ENCODE measurements at regions not wholly inside any gene's neighbourhood (a gene's known extent, or its start where the extent isn't known, plus 50 kb on each side); places are given as distances from the start of the nearest gene placed in this dataset.
A peak's percentile ranks its signal among the peaks of the same experiment; 100 is the strongest.

DNA sequence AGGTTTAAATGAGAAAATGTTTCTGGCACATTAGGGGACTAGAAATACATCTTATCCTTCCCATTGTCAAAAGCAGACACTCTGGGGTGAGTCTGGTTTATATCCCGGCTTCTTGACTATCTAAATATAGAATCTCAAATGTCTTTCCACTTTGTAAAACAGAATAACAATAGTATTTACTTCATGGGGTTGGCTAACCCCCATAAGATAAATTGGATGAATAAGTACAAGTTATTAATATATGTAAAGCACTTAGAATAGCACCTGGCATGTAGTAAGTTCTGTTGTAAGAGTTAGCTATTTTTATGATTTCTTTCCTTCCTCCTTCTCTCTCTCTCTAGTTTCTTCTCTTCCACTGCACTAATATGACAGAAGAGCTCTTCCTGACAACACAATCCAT is 499.1 kb downstream of the INSC start:
- DNase-seq (ENCODE audit: extremely low read depth, low read depth): no peak

- DNase-seq (ENCODE audit: extremely low read depth, low read depth): no peak
Measured at GRCh38 chr11:15615398-15616096, 500.8 kb downstream of the INSC start.

DNA sequence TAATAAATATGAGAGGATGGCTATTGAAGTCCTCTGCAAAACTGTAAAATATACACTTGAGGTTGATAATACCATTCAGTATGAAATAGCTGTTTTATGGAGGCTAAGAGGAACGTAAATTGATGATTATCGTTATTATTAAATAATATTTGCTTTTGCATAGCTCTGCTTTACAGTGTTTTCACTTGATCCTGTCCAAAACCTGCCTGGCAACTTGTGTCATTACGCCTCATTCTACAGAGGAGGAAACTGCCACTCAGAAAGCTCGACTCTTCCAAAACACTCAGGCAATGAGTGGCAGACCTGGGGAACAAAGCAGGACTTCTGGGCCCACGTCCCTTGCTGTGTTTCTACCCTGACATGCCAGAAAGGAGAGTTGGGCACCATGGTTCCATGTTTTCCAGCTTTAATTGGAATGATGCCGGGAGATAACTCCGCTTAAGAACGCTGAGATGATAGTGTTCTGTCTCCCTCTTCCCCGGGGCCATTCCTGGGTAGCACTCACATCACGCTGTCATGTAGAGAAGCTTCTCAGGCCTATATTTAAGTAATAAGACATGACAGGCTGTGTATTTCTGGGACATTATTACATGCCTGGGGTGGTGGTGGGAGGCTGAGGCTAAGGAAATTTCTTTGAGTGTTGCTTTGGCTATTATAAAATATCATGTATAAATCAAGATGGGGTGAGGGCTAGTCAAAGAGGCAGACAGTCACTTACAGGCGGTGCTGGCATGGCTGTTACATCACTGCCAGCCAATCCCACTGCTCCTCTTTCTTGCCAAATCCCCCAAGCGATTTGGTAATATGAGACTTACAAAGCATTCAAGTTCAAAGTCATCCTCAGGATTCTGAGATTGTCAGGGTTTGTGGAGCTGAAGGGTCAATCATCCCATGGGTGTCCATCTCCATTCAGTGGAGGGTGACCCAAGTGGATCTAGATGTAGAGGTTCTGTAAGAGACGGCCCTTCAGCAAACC is 501.7 kb downstream of the INSC start:
- DNase-seq (ENCODE audit: extremely low read depth, low read depth): no peak

DNA sequence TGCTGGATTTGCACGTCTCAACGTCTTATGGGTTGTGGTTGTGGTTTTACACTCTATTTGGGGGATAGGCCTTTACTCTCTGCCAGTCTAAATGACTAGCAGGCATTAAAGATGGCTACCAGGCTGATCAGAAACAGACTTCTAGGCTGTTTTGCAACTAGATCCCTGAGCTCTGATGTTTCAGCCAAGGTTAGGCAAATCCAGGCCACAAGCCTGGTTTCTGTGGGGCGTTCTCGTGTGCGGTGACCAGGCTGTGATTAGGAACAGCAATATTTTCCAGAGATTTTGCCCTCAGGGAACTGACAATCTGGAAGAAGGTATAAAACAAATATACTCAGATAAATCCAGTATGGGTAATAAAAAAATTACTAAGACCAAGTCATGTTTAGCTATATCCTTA is 502.4 kb downstream of the INSC start:
- DNase-seq (ENCODE audit: extremely low read depth, low read depth): no peak

DNA sequence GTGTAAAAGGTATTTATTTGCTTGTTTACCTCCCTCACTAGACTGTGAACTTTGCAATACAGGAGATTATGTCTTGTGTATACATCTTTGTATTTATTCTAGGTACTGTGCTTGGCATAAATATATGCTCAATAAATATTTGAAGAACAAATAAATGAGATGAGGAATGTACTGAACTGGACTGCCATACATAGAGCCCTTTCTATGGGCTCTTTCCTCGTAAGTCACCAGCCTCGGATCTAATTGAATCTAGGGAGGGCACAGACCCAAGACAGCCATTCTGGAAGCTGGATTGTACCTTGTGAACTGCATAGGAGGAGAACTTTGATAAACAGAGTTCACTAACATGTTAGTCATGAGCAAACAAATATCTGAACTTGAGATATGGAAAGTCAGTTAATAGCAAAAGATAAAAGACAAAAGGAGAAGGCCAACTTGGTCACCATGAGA is 503.9 kb downstream of the INSC start:
- DNase-seq (ENCODE audit: extremely low read depth, low read depth): no peak

DNA sequence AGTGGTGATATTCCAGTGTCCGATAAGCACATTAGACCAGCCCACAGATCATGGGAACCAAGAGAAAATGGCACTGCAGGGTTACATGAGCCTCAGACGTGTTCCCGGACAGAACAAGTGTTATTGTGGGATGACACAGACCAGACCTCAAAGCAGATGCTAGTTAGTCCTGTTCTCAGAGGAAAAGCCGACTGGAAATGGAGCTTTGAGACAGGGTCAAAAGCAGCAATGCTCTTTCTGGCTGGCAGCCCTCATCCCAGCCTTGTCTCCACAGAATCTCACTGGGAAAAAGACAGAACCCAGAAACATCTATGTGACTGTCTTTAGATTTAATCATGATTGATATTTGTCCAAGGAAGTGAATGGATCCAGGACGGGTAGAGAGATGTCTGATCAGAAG is 506.8 kb downstream of the INSC start:
- no peak for DNase-seq (ENCODE audit: extremely low read depth, low read depth)

GRCh38 chr11:15622231-15622890 is 507.6 kb downstream of the INSC start:
- no peak for DNase-seq (ENCODE audit: extremely low read depth, low read depth)

DNA sequence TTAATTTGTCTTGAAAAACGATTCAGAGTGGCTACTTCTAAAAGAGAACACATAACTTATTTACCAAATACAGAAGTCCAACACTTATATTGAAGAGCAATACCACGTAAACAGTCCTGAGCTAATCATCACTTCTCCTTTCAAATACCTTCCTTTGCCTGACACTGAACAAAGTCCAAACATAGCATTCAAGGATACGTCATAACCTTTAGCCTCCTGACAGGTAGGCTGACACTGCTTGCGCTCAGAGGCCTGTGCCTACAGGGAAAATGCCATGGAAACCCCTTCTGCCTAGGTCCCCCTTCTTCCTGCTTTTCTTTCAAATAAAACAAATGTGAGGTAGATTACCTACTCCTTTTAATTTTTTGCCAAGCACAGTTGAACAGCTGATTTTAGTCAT is 510.0 kb downstream of the INSC start:
- DNase-seq (ENCODE audit: extremely low read depth, low read depth): no peak

DNA sequence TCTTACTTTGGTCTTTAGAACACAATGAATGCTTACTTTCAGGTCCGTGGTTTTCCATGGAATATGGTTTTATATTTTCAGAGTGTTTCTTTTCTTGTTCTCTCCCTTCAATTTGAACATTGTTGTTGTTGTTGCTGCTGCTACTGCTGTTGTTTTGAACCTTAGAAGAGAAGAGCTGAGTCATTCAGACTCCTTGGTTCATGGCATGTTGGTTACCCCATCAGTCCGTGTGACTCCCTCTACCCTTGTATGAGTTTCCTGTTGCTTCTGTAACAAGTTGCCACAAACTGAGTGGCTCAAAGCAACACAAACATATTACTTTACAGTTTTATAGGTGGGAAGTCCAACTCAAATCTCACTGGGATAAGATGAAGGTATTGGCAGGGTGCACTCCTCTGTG is 511.0 kb downstream of the INSC start:
- DNase-seq (ENCODE audit: extremely low read depth, low read depth): no peak

DNA sequence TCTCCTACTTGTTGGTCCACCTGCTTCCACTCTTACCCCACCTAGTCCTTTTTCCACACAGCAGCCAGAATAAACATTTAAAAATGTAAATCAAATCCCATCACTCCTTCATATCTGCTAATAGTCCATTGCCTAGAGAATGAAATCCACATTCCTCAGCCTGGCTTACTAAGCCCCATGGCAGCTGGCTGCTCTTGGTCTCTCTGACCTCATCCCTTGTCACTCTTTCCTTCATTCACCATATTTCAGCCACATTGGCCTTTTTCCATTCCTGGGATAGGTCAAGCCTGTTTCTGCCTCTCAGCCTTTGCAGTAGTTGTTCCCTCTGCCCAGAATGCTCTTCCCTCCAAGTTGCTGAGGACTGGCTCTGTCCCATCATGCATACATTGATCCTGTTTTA is 512.8 kb downstream of the INSC start:
- DNase-seq (ENCODE audit: extremely low read depth, low read depth): no peak

DNA sequence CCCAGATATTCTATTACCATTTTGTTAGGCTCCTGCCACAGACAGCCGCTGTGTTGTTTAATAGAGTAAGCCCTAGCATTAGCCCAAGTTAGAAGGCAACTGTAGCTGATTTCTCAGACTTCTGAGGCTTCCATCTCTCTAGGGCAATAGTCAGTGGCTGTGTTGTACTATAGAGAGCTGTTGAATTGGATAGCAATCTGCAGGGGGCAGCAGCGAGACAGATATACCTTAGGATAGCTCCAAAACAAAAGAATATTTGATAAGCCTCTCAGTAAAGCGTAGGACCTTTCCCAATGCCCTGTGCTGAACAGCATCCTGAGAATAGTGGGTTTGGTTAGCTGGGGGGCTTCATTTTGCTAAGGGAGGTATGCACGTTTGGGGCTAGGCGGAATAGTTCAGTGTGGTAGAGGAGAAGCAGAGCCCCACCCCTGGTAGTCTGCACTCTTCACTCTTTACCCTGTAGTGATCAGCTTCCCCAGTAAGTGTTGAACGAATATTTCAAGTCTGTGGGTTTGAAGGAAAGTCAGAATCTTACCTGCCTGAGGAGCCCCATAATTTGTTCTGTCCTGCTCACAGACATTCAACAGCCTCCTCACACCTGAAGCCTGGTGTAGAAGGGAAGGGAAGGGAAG is 515.1 kb downstream of the INSC start:
- DNase-seq (ENCODE audit: extremely low read depth, low read depth): peak; percentile 28

- no peak for DNase-seq (ENCODE audit: extremely low read depth, low read depth)
Measured at GRCh38 chr11:15630896-15631295, 516.2 kb downstream of the INSC start.

DNA sequence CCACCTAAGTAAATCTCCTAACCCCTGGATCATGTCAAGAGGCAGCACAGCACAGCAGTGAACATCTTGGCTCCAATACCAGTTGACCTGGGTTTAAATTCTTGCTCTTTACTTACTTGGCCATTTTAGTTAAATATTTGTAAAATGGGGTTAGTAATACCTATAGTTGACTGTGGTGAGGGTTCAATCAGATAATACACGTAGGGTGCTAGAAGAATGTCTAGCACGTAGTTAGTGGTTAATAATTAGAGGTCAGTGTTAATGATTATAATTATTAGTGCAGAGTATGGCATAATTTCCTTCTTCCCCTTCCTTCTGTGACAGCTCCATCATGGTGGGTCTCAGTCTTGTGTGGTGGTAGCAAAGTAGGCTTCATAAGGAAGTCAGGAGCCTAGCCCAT is 520.8 kb downstream of the INSC start:
- DNase-seq (ENCODE audit: extremely low read depth, low read depth): no peak

DNA sequence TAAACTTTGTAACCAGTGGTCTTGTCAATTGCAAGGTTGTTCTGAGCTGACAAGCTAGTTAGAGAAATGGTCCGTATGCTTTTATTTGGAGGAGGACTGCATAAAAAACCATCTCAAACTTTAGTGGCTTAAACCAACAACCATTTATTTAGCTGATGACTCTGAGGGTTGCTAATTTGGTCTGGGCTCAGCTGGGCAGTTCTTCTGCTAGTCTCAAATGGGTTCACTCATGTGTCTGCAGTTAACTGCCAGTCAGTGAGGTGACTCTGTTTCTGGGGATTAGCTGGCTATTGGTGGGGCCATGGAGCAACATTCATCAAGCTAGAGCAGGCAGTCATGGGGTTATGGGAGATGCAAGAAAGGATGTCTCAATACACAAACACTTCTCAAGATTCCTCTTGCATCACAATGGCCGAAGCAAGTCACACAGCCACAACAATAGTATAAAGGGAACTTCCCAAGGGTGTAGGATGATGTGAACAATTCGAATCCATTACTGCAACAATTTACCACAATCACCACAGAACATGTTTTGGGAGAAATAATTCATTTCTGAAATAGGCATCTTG is 521.9 kb downstream of the INSC start:
- DNase-seq (ENCODE audit: extremely low read depth, low read depth): no peak

DNA sequence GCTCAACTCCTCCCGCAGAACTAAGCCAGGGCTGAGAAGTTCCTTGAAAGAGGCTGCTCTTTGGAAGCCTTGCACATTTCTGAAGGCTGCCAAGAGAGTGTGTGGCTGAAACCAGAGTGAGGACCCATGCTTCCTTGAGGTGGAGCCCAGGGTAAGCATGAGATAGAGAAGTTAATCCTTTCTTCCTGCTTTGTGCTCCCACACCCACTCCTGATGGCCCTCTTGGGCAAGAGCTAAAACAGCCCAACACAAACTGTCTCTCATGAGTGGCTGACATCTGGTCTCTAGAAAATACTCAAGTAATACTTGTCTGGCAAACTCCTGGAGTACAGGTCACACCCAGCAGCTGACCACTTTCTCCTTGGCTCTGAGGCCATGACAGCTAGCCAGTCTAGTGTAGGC is 523.7 kb downstream of the INSC start:
- no peak for DNase-seq (ENCODE audit: extremely low read depth, low read depth)

- no peak for DNase-seq (ENCODE audit: extremely low read depth, low read depth)
Measured at GRCh38 chr11:15640318-15640717, 525.6 kb downstream of the INSC start.

DNA sequence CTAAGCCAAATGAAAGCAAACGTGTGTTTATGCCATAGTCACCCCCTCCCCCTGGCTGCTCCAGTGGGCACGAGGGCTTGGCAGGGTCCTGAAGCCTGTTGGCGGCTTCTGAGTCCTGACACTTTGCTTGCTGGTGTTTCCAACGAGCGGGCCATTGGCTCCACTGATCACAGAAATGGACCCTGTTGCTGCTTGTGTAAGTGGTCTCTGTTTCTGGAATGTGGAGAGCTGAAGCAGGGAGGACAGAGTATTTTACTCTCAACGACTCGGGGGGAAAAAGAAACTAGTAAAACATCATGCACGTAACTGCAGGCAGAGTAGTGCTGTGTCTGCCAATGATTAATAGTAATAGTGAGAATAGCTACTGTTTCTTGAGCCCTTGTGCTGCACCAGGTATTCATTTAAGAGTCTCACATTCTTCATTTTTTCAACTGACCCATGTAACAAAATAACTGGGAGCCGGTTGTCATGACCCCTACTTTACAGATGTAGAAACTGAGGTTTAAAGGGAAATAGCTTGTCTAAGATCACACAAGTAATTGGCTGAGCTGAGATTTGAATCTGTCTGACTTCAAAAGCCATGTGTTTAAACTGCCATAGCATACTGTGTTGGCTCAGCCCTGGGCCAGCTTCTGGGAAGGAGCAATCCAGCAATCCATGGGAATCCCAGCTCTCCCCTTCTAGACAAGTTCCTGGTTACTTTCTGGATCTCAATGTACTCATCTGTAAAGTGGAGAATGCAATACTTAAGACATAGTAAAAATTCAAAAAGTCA is 526.7 kb downstream of the INSC start:
- DNase-seq (ENCODE audit: extremely low read depth, low read depth): no peak

GRCh38 chr11:15645201-15645600 is 530.5 kb downstream of the INSC start:
- DNase-seq (ENCODE audit: extremely low read depth, low read depth): no peak

DNA sequence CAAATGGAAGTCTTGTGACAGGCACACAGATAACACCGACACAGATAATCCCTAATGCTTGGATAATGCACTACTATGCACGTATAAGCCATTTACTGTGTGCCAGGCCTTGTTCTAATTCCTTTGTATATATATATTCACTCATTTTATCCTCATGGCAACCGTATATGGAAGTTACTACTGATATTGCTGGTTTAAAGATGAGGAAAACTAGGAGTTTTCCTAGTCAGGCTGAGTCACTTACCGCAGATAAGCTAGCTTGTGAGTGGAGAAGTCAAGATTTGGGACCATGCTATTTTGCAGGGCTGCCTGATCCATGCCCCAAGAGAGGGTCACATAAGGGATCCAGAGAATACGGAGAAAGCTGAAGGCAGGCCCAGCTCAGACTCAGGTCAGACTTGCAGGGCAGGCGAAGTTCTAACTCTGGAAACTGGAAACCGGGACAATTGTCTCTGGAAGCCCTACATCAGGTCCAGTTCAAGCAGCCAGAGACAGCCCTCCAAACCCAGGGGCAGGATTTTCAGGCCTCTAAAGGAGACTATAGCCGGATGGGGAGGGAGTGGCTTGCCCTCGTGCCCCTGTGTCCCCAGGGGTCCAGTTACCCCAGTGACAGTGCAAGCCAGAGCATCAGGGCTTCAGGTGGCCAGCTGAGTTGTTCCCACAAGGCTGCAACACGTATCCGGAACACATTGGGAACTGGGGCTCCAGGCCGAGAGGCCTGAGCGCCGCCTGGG is 534.8 kb downstream of the INSC start:
- no peak for DNase-seq (ENCODE audit: extremely low read depth, low read depth)

Data from NCI-H460 (cell line).